ENCODE measurements at regions not wholly inside any gene's neighbourhood (a gene's known extent, or its start where the extent isn't known, plus 50 kb on each side); places are given as distances from the start of the nearest gene placed in this dataset.

DNA sequence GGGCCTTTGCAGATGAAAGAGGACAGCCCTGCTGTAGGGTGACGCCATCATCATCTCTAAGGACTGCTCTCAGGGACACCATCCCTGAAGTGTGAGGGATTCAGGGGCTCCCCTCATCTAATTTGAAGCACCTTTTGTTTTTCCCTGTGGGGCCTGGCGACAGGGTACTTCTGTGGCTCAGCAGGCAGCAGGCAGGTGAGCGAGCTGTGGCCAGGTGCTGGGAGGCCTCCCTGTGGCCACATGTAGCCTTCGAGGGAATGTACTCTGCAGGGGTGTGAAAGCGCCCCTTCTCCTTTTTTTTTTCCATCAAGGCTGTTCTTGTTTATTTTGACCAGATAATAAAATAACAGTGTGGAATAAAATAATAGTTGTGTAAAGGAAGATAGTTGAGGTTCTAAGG is 118.2 kb upstream of the DPP6 start:
- TF ChIP-seq, protein P1, sequence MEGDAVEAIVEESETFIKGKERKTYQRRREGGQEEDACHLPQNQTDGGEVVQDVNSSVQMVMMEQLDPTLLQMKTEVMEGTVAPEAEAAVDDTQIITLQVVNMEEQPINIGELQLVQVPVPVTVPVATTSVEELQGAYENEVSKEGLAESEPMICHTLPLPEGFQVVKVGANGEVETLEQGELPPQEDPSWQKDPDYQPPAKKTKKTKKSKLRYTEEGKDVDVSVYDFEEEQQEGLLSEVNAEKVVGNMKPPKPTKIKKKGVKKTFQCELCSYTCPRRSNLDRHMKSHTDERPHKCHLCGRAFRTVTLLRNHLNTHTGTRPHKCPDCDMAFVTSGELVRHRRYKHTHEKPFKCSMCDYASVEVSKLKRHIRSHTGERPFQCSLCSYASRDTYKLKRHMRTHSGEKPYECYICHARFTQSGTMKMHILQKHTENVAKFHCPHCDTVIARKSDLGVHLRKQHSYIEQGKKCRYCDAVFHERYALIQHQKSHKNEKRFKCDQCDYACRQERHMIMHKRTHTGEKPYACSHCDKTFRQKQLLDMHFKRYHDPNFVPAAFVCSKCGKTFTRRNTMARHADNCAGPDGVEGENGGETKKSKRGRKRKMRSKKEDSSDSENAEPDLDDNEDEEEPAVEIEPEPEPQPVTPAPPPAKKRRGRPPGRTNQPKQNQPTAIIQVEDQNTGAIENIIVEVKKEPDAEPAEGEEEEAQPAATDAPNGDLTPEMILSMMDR (IDR thresholded peaks at IDR 0.05): no peak
- no peak for TF ChIP-seq POLR2A (IDR thresholded peaks at IDR 0.05)

Measured in thyroid gland (tissue), 4 donors.